H1 (cell line): ENCODE measurements at regions not wholly inside any gene's neighbourhood (a gene's known extent, or its start where the extent isn't known, plus 50 kb on each side); places are given as distances from the start of the nearest gene placed in this dataset.

Experiments
- CTCF ChIA-PET: fragments of 300-600 bp; sonication (Branson Sonifier 250); formaldehyde crosslinking; loops from one replicate; lab custom pipeline; 2021; ENCODE audit not compliant: partially characterized antibody; lab: Charles Lee
- POLR2A ChIA-PET: fragments of 300-600 bp; sonication (Branson Sonifier 250); formaldehyde crosslinking; loops from one replicate; lab custom pipeline; 2021; ENCODE audit warnings: inconsistent platforms; ENCODE audit not compliant: partially characterized antibody; lab: Charles Lee
- DNase-seq, 2 experiments: peaks; one replicate each; pipeline versions ENCODE4 v3.0.0 to v3.0.0-alpha.2; 2010 to 2022; ENCODE audit warnings: low spot score in 2 of 2, low read depth in 1 of 2, mixed read lengths in 1 of 2
- FAIRE-seq: peaks from 2 replicates; lab custom pipeline; 2011; peaks lifted over from hg19 to GRCh38; lab: Jason Lieb, UNC
- H2AFZ ChIP-seq: 2 replicates; pipeline ENCODE4 v1.8.1; 2012; ENCODE audit warnings: low read length, inconsistent platforms
- H2AK5ac ChIP-seq: 2 replicates; pipeline ENCODE4 v1.6.1; 2013; ENCODE audit warnings: low read depth, low read length
- H2BK120ac ChIP-seq: replicated peaks from 2 replicates; pipeline ENCODE3; 2013; ENCODE audit warnings: low read depth, low read length, inconsistent platforms
- H2BK12ac ChIP-seq: 2 replicates; pipeline ENCODE4 v1.6.1; 2013; ENCODE audit warnings: low read depth, low read length
- H2BK15ac ChIP-seq: 2 replicates; pipeline ENCODE4 v1.6.1; 2013; ENCODE audit warnings: low read length
- H2BK20ac ChIP-seq: 2 replicates; pipeline ENCODE4 v1.6.1; 2013; ENCODE audit warnings: low read length
- H2BK5ac ChIP-seq: 2 replicates; pipeline ENCODE4 v1.6.1; 2013; ENCODE audit warnings: low read depth, low read length
- H3K14ac ChIP-seq: 2 replicates; pipeline ENCODE4 v1.6.1; 2013; ENCODE audit warnings: inconsistent platforms; ENCODE audit not compliant: insufficient read length
- H3K18ac ChIP-seq: 2 replicates; pipeline ENCODE4 v1.6.1; 2013; ENCODE audit warnings: low read length; ENCODE audit errors: extremely low read depth
- H3K23ac ChIP-seq: 2 replicates; pipeline ENCODE4 v1.6.1; 2013; ENCODE audit warnings: inconsistent platforms; ENCODE audit not compliant: insufficient read length
- H3K23me2 ChIP-seq: 2 replicates; pipeline ENCODE4 v1.6.1; 2013; ENCODE audit warnings: low read depth, low read length
- H3K27ac ChIP-seq: 2 replicates; pipeline ENCODE4 v1.6.1; 2011; ENCODE audit warnings: low read depth, low read length, inconsistent platforms
- H3K27me3 ChIP-seq, 4 experiments: replicated peaks in 1 of 4; 1 replicate in 1 of 4; 2 replicates in 3 of 4; pipeline versions ENCODE4 v1.6.1 to v1.8.1; 2011 to 2013; ENCODE audit warnings: low read length in 3 of 4, mild to moderate bottlenecking in 3 of 4, inconsistent platforms in 2 of 4, mixed read lengths in 2 of 4, moderate library complexity in 1 of 4; ENCODE audit not compliant: control insufficient read depth in 3 of 4, insufficient read depth in 3 of 4; ENCODE audit errors: extremely low read depth in 1 of 4
- H3K36me3 ChIP-seq, 4 experiments: 2 replicates each; pipeline versions ENCODE4 v1.6.1 to v1.8.1; 2011 to 2013; ENCODE audit warnings: mild to moderate bottlenecking in 4 of 4, low read length in 3 of 4, moderate library complexity in 2 of 4, control low read depth in 1 of 4, inconsistent platforms in 1 of 4; ENCODE audit not compliant: insufficient read depth in 4 of 4, control insufficient read depth in 2 of 4
- H3K4ac ChIP-seq: replicated peaks from 2 replicates; pipeline ENCODE3; 2013; ENCODE audit warnings: low read length, low read depth, mixed read lengths, inconsistent platforms; ENCODE audit not compliant: insufficient read length
- H3K4me1 ChIP-seq, 4 experiments: replicated peaks in 1 of 4; 1 replicate in 1 of 4; 2 replicates in 3 of 4; pipeline versions ENCODE4 v1.6.1 to v1.8.1; 2011 to 2013; ENCODE audit warnings: low read length in 3 of 4, inconsistent platforms in 2 of 4, mixed read lengths in 1 of 4; ENCODE audit not compliant: insufficient read depth in 4 of 4, control insufficient read depth in 3 of 4
- H3K4me2 ChIP-seq, 2 experiments: 2 replicates each; pipeline versions ENCODE4 v1.6.1 to v1.8.1; 2011 to 2013; ENCODE audit warnings: low read depth in 2 of 2, low read length in 2 of 2, control low read depth in 1 of 2, inconsistent platforms in 1 of 2, mild to moderate bottlenecking in 1 of 2; ENCODE audit not compliant: insufficient read depth in 1 of 2
- H3K4me3 ChIP-seq, 4 experiments: fragments of 200-600, 300-600 bp in 1 of 4; sonication (generic), shearing (Covaris generic), sonication (Bioruptor Twin) in 1 of 4; 2 replicates each; pipeline versions ENCODE4 v1.5.1 to v1.8.1; 2011 to 2016; ENCODE audit warnings: low read length in 4 of 4, low read depth in 3 of 4, control low read depth in 2 of 4, inconsistent platforms in 2 of 4, mild to moderate bottlenecking in 2 of 4, mixed read lengths in 1 of 4, moderate library complexity in 1 of 4; ENCODE audit not compliant: insufficient read depth in 2 of 4; ENCODE audit errors: extremely low read depth in 1 of 4
- H3K56ac ChIP-seq: replicated peaks from 2 replicates; pipeline ENCODE3; 2013; ENCODE audit warnings: low read depth, mild to moderate bottlenecking, mixed read lengths, low read length, inconsistent platforms; ENCODE audit not compliant: insufficient read length
- H3K79me1 ChIP-seq: 2 replicates; pipeline ENCODE4 v1.6.1; 2013; ENCODE audit warnings: low read depth, low read length, control low read depth
- H3K79me2 ChIP-seq, 2 experiments: 2 replicates each; pipeline versions ENCODE4 v1.6.1 to v1.8.1; 2012 to 2013; ENCODE audit warnings: low read length in 2 of 2, mild to moderate bottlenecking in 2 of 2, inconsistent platforms in 1 of 2; ENCODE audit not compliant: insufficient read depth in 2 of 2, control insufficient read depth in 1 of 2
- H3K9ac ChIP-seq, 4 experiments: replicated peaks in 1 of 4; 1 replicate in 1 of 4; 2 replicates in 3 of 4; pipeline versions ENCODE4 v1.6.1 to v1.8.1; 2011 to 2013; ENCODE audit warnings: low read depth in 3 of 4, low read length in 3 of 4, control low read depth in 2 of 4, mild to moderate bottlenecking in 2 of 4, moderate library complexity in 2 of 4, inconsistent platforms in 1 of 4; ENCODE audit errors: extremely low read depth in 1 of 4
- H3K9me3 ChIP-seq, 2 experiments: 2 replicates each; pipeline versions ENCODE4 v1.6.1 to v1.8.1; 2012 to 2013; ENCODE audit warnings: mild to moderate bottlenecking in 2 of 2, moderate library complexity in 2 of 2, control low read depth in 1 of 2, inconsistent platforms in 1 of 2, low read depth in 1 of 2, low read length in 1 of 2, mixed read lengths in 1 of 2; ENCODE audit not compliant: insufficient read depth in 2 of 2
- H4K20me1 ChIP-seq, 2 experiments: replicated peaks in 1 of 2; 2 replicates each; pipeline versions ENCODE3 to v1.8.1; 2011 to 2013; ENCODE audit warnings: inconsistent platforms in 2 of 2, low read length in 2 of 2, mild to moderate bottlenecking in 1 of 2; ENCODE audit not compliant: insufficient read depth in 2 of 2, control insufficient read depth in 1 of 2
- H4K5ac ChIP-seq: 2 replicates; pipeline ENCODE4 v1.6.1; 2013; ENCODE audit warnings: low read length, low read depth, mixed read lengths, inconsistent platforms; ENCODE audit not compliant: insufficient read length
- H4K8ac ChIP-seq: 2 replicates; pipeline ENCODE4 v1.8.0; 2013; ENCODE audit warnings: mild to moderate bottlenecking, moderate library complexity, low read length, inconsistent platforms; ENCODE audit not compliant: insufficient read depth; ENCODE audit errors: extremely low read depth
- H4K91ac ChIP-seq: replicated peaks from 2 replicates; pipeline ENCODE3; 2013; ENCODE audit warnings: low read length, mixed read lengths, inconsistent platforms; ENCODE audit not compliant: insufficient read length
- CREB1 ChIP-seq: IDR thresholded peaks from 2 replicates; pipeline ENCODE4 v1.6.1; 2012; ENCODE audit warnings: inconsistent platforms
- JUN ChIP-seq: IDR thresholded peaks from 2 replicates; pipeline ENCODE4 v1.6.1; 2011; ENCODE audit warnings: low read depth, mild to moderate bottlenecking, improper control_type of control experiment, low read length
- SP2 ChIP-seq: IDR thresholded peaks from 2 replicates; pipeline ENCODE4 v1.6.1; 2012; ENCODE audit warnings: mild to moderate bottlenecking, low read length, inconsistent platforms
- WGBS, 2 experiments: shearing (Covaris generic) in 1 of 2; methylation state at CpG; one replicate each; pipeline versions ENCODE4 v1.1.6 to v1.1.7; 2013 to 2015; ENCODE audit warnings: low lambda C conversion rate in 2 of 2, mixed read lengths in 2 of 2, inconsistent platforms in 1 of 2, low coverage in 1 of 2, missing lambda C conversion rate in 1 of 2; ENCODE audit not compliant: insufficient replicate concordance in 2 of 2, insufficient coverage in 1 of 2, insufficient read length in 1 of 2; ENCODE audit errors: extremely low coverage in 1 of 2, missing lambda C conversion rate in 1 of 2; 5-methylcytosine and 5-hydroxymethylcytosine counted together

GRCh38 chr4:176957353-176958118, 164.8 kb upstream of the VEGFC start:
- Histone ChIP-seq H3K9me3 (peaks cover 13 to 14% of the 10 kb centered on the region in 2 experiments), H4K8ac (no peak overlapping the region), H3K9ac (no peak overlapping the region), H3K56ac (no peak overlapping the region), H4K91ac (no peak overlapping the region), H3K27ac (no peak overlapping the region), H3K18ac (no peak overlapping the region), H3K4me3 (no peak overlapping the region), H2AK5ac (no peak overlapping the region), H3K36me3 (no peaks in the 10 kb centered on the region)
- DNase-seq (no peak), FAIRE-seq (no peak)
- CTCF ChIA-PET, result interaction anchor here (0.6 to 1.1 kb wide), 4 partner anchors 23 to 579 kb away, joined by 3 to 5 read pairs (median 3); no protein-coding TSS in a partner anchor
- 84% methylated on average over 3 of the region's 3 CpGs; no CpG with 5 or more reads in 1 of the 2 experiments for WGBS, 2 experiments
- TF ChIP-seq JUN (no peak), CREB1 (no peak), SP2 (no peak)
- TF ChIP-seq, all 59 proteins: peak for 0
- Histone ChIP-seq H3K27me3 (no peaks in the 10 kb centered on the region), H3K23ac (no peak overlapping the region), H4K5ac (no peak overlapping the region), H3K79me1 (no peaks in the 10 kb centered on the region), H3K4me1 (no peaks in the 10 kb centered on the region), H3K4me2 (no peak overlapping the region), H2BK5ac (no peak overlapping the region), H2BK120ac (no peak overlapping the region), H4K20me1 (no peaks in the 10 kb centered on the region), H3K14ac (no peak overlapping the region), H2AFZ (peak overlapping the region; percentile 66), H3K79me2 (no peaks in the 10 kb centered on the region), H2BK12ac (no peak overlapping the region), H2BK20ac (no peak overlapping the region), H3K23me2 (no peaks in the 10 kb centered on the region), H2BK15ac (no peak overlapping the region), H3K4ac (no peak overlapping the region)
- POLR2A ChIA-PET, result no interaction called here
